GM18519 (cell line): ENCODE measurements at regions not wholly inside any gene's neighbourhood (a gene's known extent, or its start where the extent isn't known, plus 50 kb on each side); places are given as distances from the start of the nearest gene placed in this dataset.

ENCODE experiments used
- ATAC-seq: cut with Tn5 transposase; IDR thresholded peaks from one replicate; pipeline ENCODE4 v1.9.1; 2021; ENCODE audit warnings: mild to moderate bottlenecking, moderate library complexity; ENCODE audit not compliant: unreplicated experiment, low FRiP score

DNA sequence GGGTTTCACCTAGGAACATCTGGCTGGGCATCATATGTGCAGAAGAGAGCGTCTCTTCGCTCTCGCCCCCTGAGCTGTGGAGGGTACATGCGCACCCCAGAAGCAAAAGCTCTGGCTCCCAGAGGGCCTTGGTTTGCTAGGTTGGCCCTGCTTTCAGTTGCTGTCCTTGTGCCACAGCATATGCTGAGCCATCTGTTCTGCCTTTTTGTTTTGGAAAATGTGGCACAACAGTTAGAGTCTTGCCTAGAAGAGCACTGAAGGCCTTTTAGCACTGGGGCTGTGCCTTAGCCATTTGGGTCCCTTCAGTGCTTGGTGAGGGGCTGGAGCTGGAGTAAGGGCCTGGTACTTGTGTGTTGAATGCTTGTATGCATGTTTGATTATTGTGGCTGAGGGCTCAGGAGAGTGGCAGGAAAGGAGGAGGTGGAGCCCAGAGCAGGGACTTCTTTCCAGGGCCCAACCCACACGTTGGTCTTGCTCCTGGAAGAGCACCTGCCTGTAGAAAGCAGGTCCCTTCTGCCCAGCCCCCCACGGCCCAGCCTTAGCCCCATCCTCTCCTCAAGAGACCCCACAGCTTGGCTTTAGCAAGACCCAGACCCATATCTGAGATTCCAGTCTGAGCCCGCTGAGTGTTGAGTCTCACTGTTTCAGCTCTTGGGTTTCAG is 113.7 kb downstream of the SLC25A47 start:
- ATAC-seq: no peak

DNA sequence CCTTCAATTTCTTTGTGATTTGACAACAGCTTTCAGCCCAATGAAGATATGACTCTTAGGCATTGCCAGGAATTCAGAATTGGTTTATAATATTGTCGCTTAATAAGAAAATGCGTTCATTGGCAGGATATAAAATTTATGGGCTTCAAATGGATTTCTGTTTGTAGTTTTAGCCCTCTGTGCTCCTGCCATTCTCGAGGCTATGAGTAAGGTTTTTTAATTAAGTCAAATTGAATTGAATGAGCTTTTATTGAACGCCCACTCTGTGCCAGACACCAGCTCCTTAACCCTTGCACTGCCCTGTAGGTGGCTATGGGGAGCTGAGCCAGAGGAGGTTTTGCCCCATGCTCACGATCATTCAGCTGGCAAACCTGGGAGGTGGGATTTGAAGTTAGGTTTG is 115.1 kb downstream of the SLC25A47 start:
- ATAC-seq: no peak

DNA sequence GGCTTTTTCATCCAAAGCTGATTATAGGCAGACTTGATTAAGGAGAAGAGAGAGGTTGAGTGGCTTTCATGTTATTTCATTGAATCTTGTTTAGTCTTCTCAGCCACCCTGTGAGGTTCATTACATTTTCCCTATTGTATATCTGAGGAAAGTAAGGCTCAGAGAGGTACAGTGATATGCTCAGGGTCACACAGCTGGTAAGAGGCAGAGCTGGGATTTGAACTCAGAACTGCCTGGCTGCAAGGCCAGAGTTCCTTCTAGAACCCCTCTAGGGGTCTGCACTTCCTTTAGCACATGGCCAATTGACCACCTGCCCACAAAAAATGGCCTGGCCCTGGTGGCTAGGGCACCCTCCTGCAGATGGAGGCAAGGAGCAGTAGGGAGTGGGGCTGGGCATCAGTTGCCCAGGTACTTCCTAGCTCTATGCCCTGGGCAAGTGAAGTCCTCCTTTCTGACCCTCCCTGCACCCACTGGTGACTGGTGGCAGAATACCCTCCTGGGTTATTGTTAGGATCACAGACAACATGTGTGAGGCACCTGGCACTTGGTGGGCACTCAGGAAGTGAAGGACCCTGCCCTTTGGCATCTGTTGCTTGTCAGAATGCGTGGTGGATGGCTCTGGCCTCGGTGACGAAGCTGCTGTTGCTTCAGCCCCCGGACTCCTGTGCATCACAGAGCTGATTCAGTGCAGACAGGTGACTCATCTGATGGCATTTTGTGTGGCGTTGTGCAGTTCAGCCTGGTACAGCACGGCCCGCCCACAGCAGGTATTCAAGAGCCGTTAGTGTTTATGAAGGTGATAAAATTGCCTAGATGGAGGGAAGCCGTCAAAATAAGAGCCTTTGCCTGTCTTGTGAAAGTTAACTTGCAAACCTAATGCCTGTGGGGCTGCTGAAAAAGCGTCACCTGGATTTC is 115.8 kb downstream of the SLC25A47 start:
- no peak for ATAC-seq

DNA sequence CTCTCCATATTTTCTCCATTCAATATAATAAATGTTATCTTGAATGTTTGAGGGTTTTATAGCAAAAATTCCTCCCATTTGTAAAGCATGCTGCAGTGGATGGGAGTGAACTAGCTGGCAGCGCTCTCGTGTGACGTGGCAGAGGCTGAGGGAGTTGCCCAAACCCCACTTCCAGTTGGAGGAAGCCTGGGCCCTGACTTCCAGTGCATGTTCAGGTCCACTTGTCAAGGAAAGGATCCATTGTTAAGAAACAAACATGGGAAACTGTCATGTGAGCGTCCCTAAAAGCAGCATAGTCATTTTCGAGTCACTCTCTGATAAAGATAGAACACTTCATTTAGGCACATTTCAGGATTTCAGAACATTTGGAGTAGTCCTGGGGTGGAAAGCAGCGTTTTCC is 116.6 kb downstream of the SLC25A47 start:
- no peak for ATAC-seq

DNA sequence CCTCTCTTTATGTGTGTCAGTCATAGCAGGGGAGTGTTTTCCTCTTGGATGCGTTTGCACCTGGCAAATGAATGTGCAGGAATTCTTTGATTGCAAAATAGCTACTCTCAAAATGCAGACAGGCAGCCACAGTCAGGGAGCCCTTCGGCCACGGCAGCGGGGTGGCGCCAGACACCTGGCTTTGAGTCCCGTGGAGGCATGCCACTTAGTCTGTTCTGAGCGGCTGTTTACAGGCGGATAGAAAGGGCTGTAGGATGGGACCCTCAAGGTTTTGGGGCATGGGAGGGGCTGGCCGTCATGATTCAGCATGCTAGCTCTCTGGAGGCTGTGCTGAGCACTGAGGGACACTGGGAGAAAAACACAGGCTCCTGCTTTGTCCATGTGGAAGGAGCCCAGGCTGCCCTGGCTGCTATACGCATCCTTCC is 117.1 kb downstream of the SLC25A47 start:
- ATAC-seq: no peak

DNA sequence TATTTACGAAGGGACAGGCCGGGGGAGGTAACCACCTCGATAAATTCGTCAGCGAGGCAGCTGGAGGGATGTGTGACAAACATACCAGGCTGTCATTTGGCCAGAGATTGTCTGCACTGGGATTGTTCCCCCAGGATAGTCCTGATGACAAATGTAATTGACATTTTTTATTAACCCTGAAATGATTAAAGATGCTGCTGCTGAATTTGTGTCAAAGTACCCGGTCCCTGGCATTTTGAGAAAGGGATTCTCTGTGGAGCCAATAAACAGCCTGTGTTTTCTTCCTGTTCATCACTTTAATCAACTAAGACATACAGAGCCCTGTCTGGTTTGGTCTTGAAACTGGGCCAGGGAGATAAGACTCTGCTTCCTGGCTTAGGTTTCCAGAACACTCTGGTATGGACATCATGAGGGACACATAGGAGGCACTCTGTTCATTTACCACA is 117.6 kb downstream of the SLC25A47 start:
- no peak for ATAC-seq

DNA sequence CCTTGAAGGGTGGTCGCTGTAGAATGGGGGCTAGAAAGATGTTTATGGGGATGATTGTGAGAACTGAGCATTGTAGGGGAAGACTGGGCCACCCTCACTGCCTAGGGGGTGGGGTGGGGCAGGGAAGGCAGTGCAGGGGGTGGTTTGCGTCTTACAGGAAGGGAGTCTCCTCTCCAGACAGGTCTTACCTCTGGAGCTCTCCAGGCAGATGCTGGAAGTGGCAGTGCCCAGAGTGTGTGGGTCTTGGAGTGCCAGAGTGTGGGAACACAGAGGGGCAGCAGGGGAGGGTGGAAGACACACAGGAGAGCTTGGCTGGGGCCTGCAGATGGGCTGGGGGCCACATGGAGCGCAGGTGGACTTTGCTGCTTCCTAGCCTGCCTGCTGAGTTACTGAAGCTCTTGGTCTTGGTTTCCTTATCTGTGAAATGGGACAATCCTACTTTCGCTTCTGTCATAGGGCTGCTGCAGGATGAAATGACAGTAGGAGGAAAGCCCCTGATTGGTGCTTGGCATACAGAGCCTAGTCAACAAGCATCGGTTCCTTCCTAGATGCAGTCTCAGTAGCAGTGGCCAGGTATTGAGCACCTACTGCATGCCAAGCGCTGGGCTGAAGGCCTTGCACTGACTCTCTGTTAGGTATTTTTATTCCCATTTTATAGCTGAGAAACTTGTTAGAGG is 118.3 kb downstream of the SLC25A47 start:
- ATAC-seq: no peak

DNA sequence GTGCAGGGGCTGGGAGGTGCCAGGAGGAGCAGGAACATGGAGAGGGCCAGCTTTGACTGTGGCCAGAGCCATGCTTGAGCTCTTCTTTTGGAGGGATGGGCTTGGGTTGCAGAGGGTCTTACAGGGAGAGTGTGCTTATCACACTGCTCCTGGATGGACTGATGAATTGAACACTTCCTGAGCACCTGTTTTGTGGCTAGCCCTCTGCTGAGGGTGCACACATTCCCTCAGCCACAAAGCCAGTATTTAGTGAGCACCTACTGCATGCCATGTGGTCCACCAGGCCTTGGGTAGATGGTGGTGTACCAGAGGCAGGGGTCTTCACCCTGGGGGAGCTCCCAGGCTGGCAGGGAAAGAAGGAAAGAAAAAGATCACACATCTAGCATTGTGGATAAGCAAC is 118.9 kb downstream of the SLC25A47 start:
- ATAC-seq: no peak

DNA sequence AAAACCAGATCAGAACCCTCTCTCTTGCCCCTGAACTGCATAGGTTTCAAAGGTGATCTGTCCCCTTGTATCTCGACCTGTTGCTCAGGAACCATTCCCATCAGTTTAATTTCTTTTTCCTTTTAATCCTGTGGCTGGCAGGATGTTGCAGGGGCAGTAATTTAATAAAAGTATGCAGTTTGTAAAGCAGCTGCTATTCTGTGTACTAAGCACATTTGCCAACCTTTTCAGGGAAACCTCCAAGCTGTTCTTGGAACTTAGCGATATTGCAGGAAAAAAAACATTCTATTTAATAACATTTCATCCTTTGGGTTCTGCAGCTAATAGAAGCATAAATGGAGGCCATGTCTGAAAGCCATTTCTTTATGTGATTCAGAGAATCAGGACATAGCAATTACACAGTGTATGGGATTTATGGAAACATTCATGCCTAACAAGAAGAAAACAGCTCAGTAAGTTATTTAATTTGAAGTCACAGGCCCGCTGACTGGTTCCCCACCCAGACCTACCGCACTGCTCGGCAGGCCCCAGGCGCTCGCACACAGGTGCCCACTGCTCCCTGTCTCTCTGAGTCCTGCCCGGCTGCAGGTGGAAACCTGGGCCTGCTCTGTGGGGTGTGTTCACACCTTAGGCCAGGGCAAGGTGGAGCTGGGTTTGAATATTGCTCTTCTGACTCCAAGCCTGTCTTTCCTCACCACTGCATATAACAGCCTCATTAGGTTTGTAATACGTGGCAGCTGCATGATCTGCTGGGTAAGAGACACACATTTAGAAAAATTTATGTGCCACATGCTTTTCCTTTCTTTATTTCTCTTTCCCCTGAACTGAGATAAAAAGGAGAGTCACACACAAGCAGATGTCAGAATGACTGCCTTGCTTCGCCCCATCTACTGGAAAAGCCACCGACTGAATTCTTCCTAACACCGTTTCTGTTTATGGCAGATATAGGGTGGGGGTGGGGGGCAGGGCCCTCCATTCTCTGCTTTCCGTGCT is 119.7 kb downstream of the SLC25A47 start:
- ATAC-seq: no peak

DNA sequence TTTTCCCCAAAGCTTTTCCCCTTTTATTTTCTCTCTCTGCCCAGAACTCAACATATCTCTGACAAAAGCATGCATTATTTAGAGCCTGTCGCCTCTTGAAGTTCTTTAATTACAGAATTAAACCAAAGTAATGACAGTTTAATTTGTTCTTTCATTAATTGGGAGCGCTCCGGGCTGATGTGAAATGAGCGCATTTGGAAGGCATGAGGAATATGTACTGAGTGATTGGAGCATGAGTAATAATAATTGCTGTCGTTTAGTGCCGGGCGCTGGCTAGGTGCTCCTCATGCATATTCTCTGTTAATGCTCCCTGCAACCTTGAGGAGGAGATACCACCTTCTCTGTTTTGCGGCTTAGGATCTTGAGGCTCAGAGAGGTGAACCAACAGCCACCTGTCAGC is 120.5 kb downstream of the SLC25A47 start:
- no peak for ATAC-seq

DNA sequence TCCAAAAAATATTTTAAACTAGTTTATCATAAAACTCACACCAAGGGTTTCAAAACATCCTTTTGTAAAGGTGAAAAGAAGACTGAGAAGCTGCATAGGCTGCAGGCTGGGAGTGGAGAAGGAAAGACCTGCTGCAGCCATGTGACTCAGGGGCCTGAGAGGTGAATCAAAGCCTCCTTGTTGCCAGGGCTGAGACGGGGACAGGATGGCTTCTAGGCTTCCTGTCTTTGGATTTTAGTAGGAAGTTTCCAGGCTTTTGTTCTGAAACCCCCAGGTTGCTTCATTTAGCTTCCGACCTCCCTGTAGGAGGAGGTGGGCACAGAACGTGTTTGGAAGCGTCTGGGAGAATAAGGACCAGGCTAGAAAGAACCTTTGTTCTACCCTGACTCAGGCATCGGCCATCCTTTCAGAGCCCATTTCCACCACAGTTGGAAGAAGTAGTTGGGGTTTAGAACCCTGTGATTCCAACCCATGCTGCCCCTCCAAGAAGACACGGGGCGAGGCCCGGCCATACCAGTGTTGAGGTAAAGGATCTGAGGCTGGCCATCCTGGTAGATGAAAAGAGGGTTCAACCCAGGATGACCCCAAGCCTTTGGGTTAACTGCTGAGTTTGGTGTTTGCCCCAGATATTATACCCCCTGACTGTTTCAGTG is 122.4 kb downstream of the SLC25A47 start:
- ATAC-seq: no peak

DNA sequence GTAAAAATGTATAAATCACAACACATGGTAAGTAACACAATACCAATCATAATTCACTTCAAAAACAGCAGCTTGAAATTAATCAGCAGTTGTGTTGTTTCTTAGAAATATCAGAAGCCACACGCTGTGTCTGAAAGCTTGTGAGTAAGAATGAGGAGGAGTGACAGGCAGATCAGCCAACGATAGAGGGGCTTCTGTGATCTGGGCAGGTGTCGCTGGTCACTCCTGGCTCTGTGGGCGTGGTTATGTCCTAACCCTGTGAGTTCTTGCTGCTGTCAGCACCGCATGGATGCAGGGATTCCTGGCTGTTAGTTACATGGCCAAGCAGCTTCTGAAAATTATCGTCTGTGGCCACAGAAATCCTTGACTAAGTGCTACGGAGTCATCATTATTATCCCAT is 123.4 kb downstream of the SLC25A47 start:
- no peak for ATAC-seq

DNA sequence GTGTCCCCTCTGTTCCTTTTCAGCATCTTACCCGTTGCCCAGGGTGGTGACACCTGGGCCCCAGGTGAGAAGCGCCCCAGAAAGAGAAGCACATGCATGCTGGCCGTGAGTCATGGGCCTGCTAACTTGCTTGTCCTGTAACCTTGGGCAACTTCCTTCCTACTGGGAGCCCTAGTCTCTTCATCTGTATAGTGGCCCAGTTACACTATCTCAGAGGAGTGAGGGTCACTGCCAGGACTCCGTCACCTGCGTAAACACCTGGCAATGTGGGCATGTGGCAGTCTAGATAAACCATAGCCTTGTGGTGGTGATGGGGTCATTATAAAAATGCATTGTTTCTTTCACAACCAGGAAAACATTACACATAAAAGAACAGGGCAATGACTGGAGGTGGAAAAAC is 125.2 kb downstream of the SLC25A47 start:
- no peak for ATAC-seq

DNA sequence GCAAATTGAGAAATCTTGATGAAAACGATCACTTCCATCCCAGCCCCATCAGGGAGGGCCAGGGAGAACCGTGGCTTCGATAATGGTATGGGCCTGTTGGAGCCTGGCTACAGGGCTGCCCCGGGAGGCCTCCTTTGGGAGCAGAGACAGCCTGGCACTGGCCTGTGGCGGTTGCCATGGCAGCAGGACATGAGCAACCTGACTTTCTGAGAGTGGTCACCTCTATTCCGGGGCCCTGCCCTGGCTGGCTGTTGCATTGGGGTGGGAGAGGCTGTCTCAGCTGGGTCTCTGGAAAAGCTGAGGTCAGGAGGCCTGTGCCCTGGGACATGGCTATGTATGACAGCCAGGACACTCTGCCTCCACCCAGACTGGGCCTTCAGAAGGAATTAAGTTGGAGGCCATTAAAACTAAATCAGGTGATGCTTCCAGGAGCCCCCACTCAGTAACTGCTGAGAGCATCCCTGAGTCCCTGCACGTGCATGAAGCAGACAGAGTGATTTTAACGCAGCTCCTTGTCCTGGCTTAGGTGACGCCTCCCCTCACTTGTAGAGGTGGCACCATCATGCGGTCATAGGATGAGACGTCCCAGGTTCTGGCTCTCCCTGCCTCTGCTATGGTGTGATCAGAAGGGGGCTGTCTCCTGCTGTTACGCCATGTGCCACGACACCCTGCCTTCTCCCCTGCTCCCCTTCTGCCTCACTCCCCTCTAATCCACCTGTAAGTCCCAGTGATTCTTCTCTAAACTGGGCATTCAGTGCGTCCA is 126.3 kb downstream of the SLC25A47 start:
- ATAC-seq: no peak

DNA sequence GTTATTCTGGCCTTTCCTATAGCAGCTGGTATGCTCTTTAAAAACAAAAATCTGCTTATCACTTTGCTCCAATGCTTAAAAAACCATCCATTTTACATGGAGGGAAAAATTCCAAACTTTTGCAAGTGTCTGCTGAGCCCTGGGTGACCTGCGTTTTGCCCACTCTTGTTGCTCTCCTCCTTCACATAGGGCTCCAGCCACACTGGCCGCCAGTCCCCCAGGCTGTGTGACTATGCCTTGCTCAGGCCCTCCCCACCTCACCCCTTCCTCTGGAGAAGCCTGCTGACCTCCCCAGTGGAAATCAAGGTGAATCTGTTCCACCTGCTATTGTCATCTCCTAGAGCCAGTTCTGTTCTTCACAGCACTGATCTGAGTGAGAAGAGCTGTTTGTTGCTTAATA is 126.9 kb downstream of the SLC25A47 start:
- no peak for ATAC-seq

DNA sequence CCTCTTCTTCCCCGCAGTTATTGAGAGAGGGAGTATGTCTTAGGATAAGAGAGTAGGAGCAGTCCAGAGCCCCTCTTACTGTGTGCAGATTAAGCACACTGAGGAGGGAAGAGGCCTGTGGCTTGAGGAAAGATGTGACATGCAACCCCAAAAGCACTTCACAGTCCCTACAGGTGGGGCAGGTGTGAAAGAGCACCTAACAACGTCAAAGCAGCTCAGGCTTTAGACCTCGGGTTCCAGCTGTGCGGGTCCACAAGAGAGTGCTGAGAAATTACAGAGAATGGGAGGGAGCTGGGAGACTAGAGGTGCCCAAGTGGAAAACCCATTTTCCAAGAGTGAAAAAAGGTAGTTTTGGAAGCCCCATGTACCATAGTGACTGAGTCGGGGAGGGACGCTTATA is 127.6 kb downstream of the SLC25A47 start:
- no peak for ATAC-seq

DNA sequence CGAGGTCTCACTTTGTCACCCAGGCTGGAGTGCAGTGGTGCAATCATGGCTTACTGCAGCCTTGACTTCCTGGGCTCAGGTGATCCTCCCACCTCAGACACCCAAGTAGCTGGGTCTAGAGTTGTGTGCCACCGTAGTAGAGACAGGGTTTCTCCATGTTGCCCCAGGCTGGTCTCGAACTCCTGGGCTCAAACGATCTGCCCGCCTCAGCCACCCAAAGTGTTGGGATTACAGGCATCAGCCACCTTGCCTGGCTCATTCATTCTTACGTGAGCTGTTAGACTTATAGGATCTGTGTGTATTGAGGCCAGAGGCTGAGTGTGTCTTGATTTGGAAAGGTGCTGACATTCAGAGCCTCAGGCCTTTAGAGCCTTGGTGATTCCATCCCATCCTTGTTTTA is 128.1 kb downstream of the SLC25A47 start:
- ATAC-seq: no peak

DNA sequence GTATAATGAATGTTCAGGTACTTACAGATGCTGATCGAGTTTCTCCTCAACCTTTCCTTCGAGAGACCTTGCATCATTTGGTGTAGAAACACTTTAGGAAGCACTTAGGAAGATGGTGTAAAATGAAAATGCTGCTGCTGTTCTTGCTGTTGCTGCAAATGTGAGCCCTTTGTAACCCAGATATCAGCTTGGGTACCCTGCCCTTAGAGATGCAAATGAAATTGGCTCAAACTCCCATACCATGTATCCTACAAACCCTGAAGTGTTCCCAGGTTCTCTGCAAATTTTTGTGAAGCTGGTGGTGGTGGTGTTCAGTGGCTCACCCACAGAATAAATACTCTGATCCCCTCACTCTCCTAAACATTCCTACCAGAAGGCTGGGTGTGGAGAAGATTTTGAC is 130.8 kb downstream of the SLC25A47 start:
- no peak for ATAC-seq

DNA sequence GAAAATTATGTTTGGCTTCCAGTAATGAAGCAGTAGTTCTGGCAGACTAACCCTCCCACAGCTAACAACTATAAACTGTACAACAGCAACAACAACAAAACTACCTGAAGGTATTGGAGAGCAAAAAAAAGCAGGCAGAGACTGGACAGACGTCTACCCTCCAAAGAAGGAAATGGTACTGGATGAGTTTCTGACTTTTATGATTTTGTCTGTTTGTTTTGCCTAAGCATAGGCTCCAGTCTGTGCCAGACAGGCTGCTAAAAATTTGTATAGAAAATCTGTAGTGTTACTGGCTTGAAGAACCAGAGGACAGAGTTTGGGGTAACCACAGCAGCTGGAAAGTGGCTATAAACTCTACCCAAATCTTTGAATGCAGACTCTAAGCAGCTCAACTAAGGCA is 131.3 kb downstream of the SLC25A47 start:
- no peak for ATAC-seq
